AG08396 (cell line): ENCODE measurements at regions not wholly inside any gene's neighbourhood (a gene's known extent, or its start where the extent isn't known, plus 50 kb on each side); places are given as distances from the start of the nearest gene placed in this dataset.
"Not testable (repeated sequence)": the region's sequence is repeated elsewhere in the genome, so short reads cannot be mapped to it uniquely, and the experiment has no call there.

ENCODE experiments used
- DNase-seq: peaks from one replicate; pipeline ENCODE4 v3.0.0; 2012; ENCODE audit warnings: low spot score, mixed read lengths

DNA sequence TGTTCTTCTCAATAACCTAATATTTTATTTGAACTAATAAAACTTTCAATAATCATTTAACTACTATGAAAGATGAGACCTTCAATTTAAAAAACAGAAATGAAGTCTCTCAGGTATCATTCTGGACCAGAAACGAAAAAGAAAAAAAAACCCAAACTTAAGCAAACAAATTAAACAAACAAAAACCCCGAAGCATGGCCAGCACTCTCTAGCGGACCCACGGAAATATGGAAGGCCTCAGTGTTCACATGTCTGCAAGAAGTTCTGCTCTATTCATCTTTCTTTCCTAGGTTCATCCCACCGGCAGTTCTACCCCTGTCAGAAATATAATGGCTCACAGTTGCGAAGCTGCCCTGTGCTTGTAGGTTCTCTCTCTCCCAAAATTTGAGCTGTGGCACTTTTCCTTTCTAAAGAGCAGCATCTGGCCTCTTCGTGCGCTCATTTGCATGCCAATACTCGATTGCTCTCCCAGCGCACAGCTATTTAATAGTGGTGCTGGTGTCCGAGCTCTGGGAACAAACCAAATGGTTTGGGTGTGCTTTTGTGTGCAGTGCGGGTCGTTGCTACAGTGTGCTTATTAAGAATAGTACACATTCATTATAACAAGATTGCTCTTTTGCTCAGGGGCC is 129.0 kb upstream of the ZEB2 start:
- DNase-seq: no peak

DNA sequence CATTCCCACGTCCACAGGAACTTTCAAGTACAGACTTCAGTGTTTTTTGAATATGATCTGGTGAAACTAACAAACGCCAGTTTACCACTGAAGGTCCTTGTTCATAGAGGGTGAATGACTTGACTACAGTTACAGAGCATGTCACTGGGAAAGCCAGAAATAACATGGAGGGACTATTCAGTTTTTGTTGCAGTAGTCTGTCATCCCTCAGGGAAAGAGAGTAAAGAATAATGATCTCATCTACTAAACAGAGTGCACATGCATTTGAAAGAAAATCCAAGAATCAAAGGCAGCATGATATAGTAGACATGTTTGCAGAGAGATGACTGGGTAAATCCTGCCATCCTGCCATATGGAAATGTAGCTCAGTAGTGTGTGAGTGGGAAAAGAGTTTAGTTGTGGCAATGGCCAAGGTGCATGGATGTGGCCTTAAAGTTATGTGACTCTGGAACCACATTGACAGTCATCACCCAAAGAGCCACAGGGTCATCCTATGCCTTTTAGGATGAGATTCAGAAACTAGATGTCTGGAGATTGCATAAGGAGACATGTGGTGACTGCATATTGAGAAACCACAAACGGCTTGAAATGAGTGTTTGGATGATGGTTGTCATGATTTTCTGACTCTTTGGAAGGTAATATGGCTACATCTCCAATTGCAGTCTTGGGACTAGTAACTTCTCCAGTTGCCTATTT is 125.3 kb upstream of the ZEB2 start:
- DNase-seq: peak; percentile 9

DNA sequence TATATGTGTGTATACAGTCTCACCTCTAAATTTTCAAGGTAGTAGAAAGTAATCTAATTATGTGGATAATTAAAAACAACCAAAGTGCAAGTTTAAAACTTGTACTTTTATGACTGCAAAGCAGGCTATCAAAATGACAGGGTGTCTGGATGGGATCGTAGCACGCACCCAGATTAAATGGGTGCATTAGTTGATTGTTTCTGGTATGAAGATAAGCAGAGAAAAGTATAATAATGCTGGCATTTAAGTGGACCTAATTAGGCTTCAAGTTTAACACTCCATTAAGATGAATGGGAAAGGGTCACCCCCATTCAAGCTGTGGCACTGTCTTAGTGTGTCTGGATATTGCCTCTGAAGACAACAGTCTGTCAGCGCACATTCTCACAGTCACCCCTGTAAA is 124.6 kb upstream of the ZEB2 start:
- no peak for DNase-seq

DNA sequence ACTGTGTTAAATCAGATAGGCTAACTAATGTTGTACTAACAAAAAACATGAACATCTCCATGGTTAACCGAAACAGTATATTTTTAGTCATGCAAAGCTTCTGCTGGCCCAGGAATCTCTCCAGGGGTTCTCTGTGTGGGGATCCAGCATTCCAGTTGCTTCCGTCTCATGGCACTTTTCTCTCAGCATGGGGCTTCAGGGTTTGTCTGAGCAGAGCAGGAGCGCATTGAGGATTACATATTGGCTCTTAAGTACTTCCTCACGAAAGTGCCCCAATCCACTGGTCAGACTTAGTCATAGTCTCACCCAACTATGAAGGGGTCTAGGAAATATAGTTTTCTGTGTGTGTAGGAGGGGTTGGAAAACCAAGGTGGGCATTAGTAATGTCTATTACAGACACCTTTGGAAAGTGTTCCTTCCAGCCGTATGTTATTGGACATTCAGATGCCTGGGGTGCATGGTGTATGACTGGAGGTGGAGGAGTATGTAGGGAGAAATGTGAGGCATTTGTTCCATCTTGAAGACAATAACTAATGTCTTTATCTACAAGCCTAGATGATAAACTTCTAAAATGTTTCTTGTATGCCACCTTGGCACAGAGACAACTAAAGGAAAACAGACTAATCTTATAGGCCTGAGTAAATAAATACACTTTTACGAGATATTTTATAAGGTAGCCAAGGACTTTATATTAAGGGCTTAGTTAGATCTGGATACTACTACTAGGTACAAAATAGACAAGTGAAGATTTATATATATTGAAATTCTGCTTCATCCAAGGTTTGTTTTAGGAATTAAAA is 123.8 kb upstream of the ZEB2 start:
- no peak for DNase-seq

DNA sequence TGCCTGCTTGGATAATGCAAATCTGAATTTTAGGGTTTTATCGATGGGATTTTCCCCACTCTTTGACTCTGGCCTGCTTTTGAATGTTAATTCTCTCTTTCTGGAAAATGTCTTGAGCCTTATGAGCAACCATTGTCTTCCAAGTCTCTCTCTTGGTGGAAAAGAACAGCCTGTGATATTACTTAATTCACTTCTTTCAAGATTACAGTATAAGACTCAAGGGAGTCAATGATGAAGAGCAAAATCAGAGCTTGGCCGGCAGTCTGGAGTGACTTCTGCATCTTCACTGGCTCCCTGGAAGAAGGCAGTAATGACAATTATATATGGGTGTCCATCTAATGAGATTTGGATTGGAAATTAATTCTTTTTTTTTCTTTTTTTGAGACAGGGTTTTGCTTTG is 122.9 kb upstream of the ZEB2 start:
- no peak for DNase-seq

DNA sequence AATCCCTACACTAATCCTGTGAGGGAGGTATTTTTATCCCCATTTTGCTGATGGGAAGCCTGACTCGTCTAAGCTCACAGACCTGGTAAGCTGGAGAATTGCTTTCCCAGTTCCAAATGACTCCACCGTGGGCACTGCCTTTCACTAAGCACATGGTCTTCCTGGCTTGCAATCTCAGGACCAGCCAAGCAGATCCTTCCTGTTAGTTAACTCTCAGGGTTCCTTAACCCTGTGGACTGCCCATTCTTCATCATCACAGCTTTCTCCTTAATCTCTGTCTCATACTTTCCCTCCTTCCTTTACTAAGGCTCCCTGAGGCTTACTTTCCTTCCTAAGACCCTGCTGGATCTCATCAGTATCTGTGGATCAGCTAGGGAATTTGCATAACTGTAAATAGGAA is 122.2 kb upstream of the ZEB2 start:
- no peak for DNase-seq

DNA sequence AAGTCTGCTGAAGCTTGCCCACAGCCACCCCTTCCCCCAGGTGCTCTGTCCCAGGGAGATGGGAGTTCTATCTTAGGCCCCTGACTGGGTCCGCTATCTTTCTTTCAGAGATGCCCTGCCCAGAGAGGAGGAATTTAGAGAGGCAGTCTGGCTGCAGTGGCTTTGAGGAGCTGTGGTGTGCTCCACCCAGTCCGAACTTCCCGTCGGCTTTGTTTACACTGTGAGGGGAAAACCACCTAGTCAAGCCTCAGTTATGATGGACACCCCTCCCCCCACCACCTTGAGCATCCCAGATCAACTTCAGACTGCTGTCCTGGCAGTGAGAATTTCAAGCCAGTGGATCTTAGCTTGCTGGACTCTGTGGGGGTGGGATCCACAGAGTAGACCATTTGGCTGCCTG is 118.3 kb upstream of the ZEB2 start:
- not testable (repeated sequence) for DNase-seq

DNA sequence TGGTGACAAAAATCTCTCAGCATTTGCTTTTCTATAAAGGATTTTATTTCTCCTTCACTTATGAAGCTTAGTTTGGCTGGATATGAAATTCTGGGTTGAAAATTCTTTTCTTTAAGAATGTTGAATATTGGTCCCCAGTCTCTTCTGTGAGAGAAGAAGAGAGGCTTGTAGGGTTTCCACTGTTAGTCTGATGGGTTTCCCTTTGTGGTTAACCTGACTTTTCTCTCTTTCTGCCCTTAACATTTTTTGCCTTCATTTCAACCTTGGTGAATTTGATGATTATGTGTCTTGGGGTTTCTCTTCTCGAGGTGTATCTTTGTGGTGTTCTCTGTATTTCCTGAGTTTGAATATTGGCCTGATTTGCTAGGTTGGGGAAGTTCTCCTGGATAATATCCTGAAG is 116.9 kb upstream of the ZEB2 start:
- DNase-seq: not testable (repeated sequence)

DNA sequence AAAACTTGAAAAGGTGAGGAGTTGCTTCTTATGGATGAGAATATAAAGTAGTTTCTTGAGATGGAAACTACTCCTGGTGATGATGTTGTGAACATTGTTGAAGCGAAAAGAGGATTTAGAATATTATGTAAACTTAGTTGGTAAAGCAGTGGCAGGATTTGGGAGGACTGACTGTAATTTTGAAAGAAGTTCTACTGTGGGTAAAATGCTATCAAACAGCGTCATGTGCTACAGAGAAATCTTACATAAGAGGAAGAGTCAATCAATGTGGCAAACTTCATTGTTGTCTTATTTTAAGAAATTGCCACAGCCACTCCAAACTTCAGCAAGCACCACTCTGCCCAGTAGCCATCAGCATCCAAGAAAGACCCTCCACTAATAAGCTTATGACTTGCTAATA is 112.9 kb upstream of the ZEB2 start:
- DNase-seq: no peak

DNA sequence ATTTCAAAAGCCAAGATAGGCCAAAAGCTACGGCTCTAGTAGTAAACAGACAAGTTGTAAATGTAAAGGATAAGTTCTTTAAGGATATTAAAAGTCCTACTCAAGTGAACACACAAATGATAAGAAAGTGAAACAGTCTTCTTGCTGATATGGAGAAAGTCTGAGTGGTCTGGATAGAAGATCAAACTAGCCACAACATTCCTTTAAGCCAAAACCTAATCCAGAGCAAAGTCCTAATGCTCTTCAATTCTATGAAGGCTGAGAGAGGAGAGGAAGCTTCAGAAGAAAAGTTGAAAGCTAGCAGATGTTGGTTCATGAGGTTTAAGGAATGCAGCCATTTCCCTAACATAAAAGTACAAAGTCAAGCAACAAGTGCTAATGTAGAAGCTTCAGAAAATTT is 111.7 kb upstream of the ZEB2 start:
- DNase-seq: no peak

DNA sequence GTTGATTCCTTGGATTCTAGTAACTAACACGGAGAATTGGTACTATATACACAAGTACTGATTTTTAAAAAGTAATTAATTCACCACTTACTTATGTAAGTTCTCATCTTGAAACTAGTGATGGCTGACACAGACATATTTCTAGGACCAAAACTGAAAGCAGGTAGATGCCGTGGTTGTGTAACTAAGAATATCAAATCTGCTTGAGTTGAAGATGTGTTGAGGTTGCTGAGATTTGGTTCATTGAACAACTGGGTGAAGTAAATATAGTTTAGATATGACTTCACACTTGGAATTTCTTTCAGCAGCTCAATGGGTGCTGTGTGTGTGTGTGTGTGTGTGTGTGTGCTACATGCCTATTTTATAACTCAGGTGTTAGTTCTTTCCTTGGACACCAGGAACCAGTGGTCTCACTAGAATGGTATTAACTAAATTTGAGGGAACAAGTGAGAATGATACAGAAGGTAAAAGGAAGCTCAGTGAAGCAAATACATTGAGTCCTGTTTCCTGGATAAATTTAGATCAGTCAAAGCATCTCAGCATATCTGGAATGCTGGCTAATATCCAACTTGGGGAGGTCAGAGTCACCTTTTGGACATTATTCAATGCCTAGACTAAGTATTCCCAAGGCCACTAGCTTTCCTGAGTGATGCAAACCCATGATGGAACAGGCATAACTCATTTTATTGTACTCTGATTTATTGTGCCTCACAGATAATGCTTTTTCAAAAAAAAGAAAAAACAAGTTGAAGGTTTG is 110.7 kb upstream of the ZEB2 start:
- no peak for DNase-seq

DNA sequence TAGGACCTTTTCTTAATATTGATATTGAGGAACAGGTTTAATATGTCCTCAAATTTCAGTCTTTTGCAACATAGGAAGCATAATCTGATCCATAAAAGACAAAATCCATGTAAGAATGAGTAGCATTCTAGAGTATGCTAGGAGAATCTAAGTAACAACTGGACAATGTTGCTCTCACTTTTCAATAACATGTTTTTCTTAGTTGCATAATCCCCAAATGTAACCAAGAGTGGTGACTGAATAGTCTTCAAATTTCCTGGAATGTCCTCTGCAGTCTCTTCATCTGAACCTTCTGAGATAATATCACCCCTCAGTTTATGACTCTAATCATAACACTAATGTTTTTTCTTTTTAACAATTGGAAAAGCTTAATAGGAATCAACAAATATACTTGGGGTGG is 110.0 kb upstream of the ZEB2 start:
- DNase-seq: no peak

DNA sequence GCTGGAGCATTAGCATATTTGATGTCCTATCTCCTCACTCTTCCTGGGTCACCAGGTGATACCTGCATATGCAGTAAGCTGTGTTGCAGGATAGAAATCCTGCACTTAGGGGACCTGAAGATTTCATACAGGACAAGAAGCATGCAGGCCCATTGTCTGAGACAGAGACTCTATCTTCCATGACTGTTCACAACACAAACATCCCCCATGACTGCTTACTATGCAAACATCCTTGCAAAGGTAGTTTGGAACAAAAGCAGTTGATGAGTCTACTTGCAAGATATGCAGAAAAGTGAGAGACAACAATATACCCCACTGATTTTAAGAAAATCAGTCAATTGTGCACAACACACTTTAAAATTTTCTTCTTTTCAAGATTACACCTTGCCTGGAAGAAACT is 108.6 kb upstream of the ZEB2 start:
- DNase-seq: no peak

DNA sequence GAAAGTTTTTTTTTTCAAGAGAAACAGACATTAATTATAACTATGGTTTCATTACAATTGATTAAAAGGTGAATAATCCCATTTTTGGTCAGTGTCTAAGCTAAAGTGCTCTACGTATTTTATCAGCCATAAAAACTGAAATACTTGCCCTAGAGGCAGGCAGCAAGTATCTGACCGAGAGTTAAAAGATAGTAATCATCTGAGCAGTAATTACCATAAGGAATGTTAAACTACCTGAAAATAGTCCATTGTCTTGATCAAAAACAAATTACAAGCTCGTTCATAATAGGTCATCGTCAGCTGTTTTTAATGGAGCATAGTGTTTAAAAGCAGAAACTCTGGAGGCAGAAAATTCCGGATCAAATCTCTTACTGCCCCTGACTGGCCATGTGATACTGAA is 105.7 kb upstream of the ZEB2 start:
- no peak for DNase-seq

DNA sequence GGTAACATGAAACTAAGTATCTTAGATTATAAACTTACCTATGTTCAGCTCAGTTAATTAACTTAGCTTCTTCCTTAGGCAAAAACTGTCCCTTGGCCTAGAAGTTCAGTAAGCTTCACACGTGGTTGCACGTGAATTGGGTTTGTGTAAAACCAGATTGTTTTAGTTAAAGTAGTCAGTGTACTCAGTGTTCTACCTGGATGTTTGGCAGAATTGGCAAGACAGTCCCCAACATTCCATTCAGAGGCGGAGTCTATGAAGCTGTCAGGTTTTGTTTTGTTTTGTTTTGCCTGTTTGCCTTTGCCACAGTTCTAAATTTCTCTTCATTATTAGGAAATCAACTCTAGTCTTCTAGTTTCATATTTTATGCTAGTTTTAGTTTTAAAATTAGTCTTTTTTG is 105.3 kb upstream of the ZEB2 start:
- DNase-seq: no peak

DNA sequence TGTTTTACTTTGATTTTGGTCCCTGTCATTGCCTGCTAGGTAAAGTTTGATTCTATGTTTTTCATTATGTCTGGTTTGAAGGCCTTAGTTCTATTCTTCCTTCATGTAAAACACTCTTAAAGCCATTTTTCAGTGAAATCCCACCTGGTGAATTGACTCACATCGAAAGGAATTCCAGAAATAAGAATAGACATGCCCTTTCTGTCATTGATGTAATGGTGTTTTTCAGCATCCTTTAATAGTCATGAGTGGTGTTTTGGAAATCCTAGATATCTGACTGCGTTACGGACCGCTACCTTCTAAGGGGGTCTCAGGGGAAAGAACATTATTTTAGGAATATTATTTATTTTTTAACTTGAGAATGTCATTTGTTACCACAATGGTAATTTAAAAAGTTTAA is 104.5 kb upstream of the ZEB2 start:
- no peak for DNase-seq

DNA sequence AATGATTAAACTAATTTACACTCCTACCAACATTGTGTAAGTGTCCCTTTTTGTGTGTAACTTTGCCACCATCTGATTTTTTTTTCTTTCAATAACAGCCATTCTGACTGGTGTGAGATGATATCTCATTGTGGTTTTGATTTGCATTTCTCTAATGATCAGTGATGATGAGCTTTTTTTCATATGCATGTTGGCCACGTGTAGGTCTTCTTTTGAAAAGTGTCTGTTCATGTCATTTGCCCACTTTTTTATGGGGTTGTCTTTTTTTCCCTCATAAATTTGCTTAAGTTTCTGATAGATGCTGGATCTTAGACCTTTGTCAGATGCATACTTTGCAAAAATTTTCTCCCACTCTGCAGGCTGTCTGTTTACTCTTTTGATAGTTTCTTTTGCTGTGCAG is 102.5 kb upstream of the ZEB2 start:
- not testable (repeated sequence) for DNase-seq

DNA sequence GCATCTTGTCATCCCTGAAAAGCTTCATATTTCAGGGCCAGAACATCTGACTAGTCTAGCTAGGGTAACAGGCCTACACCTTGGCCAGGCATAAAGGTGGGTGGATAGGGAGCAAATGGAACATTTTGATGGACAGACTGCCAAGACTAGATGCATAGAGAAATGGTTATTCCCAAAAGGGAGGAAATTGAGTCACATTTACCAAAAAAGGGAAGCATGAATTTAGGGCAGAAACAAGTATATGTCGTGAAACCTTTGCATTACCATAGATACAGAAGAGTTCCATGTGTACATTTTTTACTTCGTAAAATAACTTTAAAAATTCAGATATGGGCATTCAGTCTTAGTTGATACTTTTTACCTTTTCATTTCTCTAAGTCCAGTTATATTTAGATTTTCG is 101.3 kb upstream of the ZEB2 start:
- no peak for DNase-seq

DNA sequence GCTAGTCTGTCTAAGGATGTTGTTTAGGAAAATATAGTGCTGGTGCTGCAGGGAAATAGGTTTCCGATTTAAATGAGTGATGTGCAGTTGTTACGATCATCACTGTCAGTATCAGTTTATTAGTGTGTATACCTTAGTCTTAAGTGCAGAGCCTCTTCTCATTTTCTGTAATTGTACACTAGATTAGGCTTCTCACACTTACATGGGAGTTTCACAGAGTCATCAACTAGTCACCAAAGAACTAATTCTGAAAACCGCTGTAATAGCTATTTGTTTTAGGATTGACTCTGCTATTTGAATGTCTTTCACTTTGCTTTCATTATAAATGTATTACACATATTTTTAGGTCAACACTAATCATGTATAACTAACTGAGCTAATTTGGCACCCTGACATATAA is 99.8 kb upstream of the ZEB2 start:
- DNase-seq: no peak

DNA sequence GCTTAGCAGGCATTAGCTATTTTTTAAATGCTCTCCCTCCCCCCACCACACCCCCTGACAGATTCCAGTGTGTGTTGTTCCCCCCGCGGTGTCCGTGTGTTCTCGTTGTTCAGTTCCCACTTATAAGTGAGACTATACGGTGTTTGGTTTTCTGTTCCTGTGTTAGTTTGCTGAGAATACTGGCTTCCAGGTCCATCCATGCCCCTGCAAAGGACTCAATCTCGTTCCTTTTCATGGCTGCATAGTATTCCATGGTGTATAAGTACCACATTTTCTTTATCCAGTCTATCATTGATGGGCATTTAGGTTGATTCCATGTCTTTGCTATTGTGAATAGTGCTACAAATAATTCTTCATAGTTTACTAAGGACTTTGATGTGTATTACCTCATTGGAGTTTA is 97.3 kb upstream of the ZEB2 start:
- not testable (repeated sequence) for DNase-seq

DNA sequence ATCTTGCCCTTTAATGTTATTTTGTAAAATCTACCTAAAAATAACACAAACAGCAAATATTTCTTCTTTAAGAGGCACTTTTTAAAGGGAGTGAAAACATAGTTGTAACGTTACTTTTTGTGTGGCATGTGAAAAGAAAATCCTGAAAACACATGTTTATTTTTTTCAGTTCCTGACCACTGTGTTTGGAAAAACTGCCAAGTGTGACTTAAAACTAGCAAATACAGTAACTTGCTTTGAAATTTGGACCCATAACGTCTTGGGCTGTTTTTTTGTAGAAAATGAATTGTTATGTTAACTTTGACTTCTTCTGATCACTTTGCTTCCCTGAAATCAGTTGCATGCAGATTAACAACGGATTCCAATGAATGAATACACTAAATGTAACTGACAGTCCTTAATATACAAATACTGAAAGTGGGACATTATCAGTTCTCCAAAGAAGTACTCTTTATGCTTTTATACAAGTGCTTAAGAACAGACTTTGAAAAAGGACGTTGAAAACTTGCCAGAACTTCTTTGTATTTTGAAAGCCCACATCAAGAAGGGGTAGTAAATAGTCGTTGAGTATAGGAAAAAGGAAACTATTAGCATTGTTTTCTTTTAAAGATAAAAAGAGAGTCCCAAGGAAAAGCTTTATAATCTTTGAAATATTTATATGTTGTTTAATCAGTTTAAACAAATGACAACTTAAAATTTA is 96.1 kb upstream of the ZEB2 start:
- DNase-seq: no peak

DNA sequence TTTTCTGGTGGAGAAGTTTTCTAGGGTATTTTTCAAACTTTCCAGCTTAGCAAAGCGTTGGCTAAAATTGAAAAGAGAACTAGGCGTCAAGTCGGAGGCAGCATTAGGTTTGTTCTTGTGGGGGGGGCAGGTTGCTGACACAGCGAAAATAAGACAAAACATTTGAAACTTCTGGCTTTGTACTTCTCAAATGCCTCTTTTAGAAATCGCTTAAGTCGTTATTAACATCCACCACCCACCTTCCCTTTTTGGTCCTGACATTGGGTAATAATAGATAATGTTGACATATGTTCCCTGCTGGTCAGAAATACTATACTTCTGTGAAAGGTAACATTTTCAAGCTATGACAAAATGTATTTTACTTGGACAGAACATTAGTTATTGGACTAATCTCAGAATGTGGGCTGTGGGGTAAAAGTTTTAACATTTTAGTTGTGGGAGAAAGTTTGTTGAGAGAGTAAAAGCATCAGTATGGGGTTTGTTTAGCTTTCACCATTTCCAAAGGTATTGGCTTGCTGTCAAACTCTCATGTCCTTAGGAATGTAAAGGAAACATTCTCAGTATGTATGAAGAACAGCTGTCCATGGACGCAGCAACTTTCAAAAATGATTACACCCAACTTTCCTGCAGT is 88.1 kb upstream of the ZEB2 start:
- DNase-seq: no peak
